ENCODE measurements at regions not wholly inside any gene's neighbourhood (a gene's known extent, or its start where the extent isn't known, plus 50 kb on each side); places are given as distances from the start of the nearest gene placed in this dataset.
A peak's percentile ranks its signal among the peaks of the same experiment; 100 is the strongest.

- in situ Hi-C loops (cut with MboI; ENCODE audit: low pct_unique_long_range_greater_than_20kb, low sequenced_read_pairs, unreplicated experiment), result loop anchor here (10.0 to 25.0 kb wide), 2 partner anchors 394 to 671 kb away; no protein-coding TSS in a partner anchor
- no peak for DNase-seq (ENCODE audit: low spot score)
- TF ChIP-seq CTCF (IDR thresholded peaks at IDR 0.05; ENCODE audit: extremely low read depth, insufficient read depth, missing control alignments), result peak; percentile 32
Measured at GRCh38 chr9:18208166-18209059, 265.5 kb upstream of the ADAMTSL1 start.

GRCh38 chr9:18215626-18216025 is 258.3 kb upstream of the ADAMTSL1 start:
- in situ Hi-C loops (cut with MboI; ENCODE audit: low pct_unique_long_range_greater_than_20kb, low sequenced_read_pairs, unreplicated experiment), result loop anchor here (25.0 kb wide), 1 partner anchor 678 kb away; no protein-coding TSS in a partner anchor
- no peak for TF ChIP-seq CTCF (IDR thresholded peaks at IDR 0.05; ENCODE audit: extremely low read depth, insufficient read depth, missing control alignments)
- DNase-seq (ENCODE audit: low spot score), result no peak

GRCh38 chr9:18216376-18216775 is 257.6 kb upstream of the ADAMTSL1 start:
- DNase-seq (ENCODE audit: low spot score), result no peak
- in situ Hi-C loops (cut with MboI; ENCODE audit: low pct_unique_long_range_greater_than_20kb, low sequenced_read_pairs, unreplicated experiment), result loop anchor here (25.0 kb wide), 1 partner anchor 679 kb away; no protein-coding TSS in a partner anchor
- TF ChIP-seq CTCF (IDR thresholded peaks at IDR 0.05; ENCODE audit: extremely low read depth, insufficient read depth, missing control alignments), result no peak

GRCh38 chr9:18228101-18228500 is 245.9 kb upstream of the ADAMTSL1 start:
- in situ Hi-C loops (cut with MboI; ENCODE audit: low pct_unique_long_range_greater_than_20kb, low sequenced_read_pairs, unreplicated experiment), result no loop called here
- TF ChIP-seq CTCF (IDR thresholded peaks at IDR 0.05; ENCODE audit: extremely low read depth, insufficient read depth, missing control alignments), result no peak
- DNase-seq (ENCODE audit: low spot score), result no peak

- no peak for TF ChIP-seq CTCF (IDR thresholded peaks at IDR 0.05; ENCODE audit: extremely low read depth, insufficient read depth, missing control alignments)
- in situ Hi-C loops (cut with MboI; ENCODE audit: low pct_unique_long_range_greater_than_20kb, low sequenced_read_pairs, unreplicated experiment), result no loop called here
- DNase-seq (ENCODE audit: low spot score), result no peak
Measured at GRCh38 chr9:18229992-18230676, 243.8 kb upstream of the ADAMTSL1 start.

- no peak for TF ChIP-seq CTCF (IDR thresholded peaks at IDR 0.05; ENCODE audit: extremely low read depth, insufficient read depth, missing control alignments)
- in situ Hi-C loops (cut with MboI; ENCODE audit: low pct_unique_long_range_greater_than_20kb, low sequenced_read_pairs, unreplicated experiment), result no loop called here
Measured at GRCh38 chr9:18233311-18233710, 240.6 kb upstream of the ADAMTSL1 start.

More at GRCh38 chr9:18233311-18233710, 240.6 kb upstream of the ADAMTSL1 start:
- DNase-seq (ENCODE audit: low spot score), result no peak

Data from GM13977 (cell line).